B cell (primary cell): ENCODE measurements at regions not wholly inside any gene's neighbourhood (a gene's known extent, or its start where the extent isn't known, plus 50 kb on each side); places are given as distances from the start of the nearest gene placed in this dataset.

Experiments used
- ATAC-seq: fragments of 200-7000 bp; cut with Tn5 transposase; one replicate; pipeline ENCODE4 v1.10.0; 2021; ENCODE audit warnings: low read depth, mild to moderate bottlenecking, moderate number of reproducible peaks, moderate library complexity
- CTCF ChIA-PET: fragments of 350-600 bp; sonication (Branson Sonifier 250); formaldehyde crosslinking; loops from one replicate; lab custom pipeline; 2021; ENCODE audit warnings: antibody characterized with exemption, inconsistent platforms; lab: Charles Lee
- POLR2A ChIA-PET: fragments of 350-600 bp; sonication (Branson Sonifier 250); formaldehyde crosslinking; loops from one replicate; lab custom pipeline; 2021; ENCODE audit warnings: antibody characterized with exemption; lab: Charles Lee
- DNase-seq: peaks from one replicate; pipeline ENCODE4 v3.0.0; 2013
- H2AFZ ChIP-seq: 2 replicates; pipeline ENCODE4 v1.6.1; 2012; ENCODE audit warnings: mild to moderate bottlenecking, low read depth, low read length; ENCODE audit not compliant: insufficient read depth, poor library complexity, severe bottlenecking
- H3K27ac ChIP-seq, 2 donors: 1 replicate in 1 of 2; 2 replicates in 1 of 2; pipeline ENCODE4 v1.5.1; 2012 to 2013; ENCODE audit warnings: low read length in 2 of 2, mild to moderate bottlenecking in 2 of 2, moderate library complexity in 1 of 2
- H3K27me3 ChIP-seq, 4 experiments: fragments of 200-600 bp in 1 of 4; sonication (generic) in 1 of 4; replicated peaks in 1 of 4; 1 replicate in 2 of 4; 2 replicates in 2 of 4; pipeline versions ENCODE4 v1.6.1 to v1.7.0; 2013 to 2016; ENCODE audit warnings: low read length in 3 of 4, mild to moderate bottlenecking in 2 of 4, mixed read lengths in 1 of 4, moderate library complexity in 1 of 4; ENCODE audit not compliant: insufficient read depth in 4 of 4, control insufficient read depth in 3 of 4; ENCODE audit errors: control extremely low read depth in 1 of 4
- H3K36me3 ChIP-seq, 2 experiments: replicated peaks in 1 of 2; 1 replicate in 1 of 2; 2 replicates in 1 of 2; pipeline versions ENCODE4 v1.6.1 to v1.7.1; 2013; ENCODE audit warnings: low read length in 1 of 2; ENCODE audit not compliant: insufficient read depth in 2 of 2, control insufficient read depth in 1 of 2; ENCODE audit errors: control extremely low read depth in 1 of 2, extremely low read depth in 1 of 2
- H3K4me1 ChIP-seq, 2 donors: fragments of 200-600 bp in 1 of 2; sonication (generic) in 1 of 2; 1 replicate in 1 of 2; 2 replicates in 1 of 2; pipeline versions ENCODE4 v1.5.1 to v1.6.1; 2013 to 2017; ENCODE audit warnings: low read length in 2 of 2; ENCODE audit not compliant: control insufficient read depth in 2 of 2, insufficient read depth in 2 of 2
- H3K4me2 ChIP-seq: replicated peaks from 2 replicates; pipeline ENCODE3; 2012; ENCODE audit warnings: mild to moderate bottlenecking, low read depth, low read length; ENCODE audit not compliant: poor library complexity, severe bottlenecking
- H3K4me3 ChIP-seq, 5 experiments: fragments of 200-600 bp in 1 of 5; sonication (generic) in 1 of 5; 1 replicate in 3 of 5; 2 replicates in 2 of 5; pipeline versions ENCODE4 v1.5.1 to v1.7.0; 2011 to 2016; ENCODE audit warnings: low read length in 4 of 5, mild to moderate bottlenecking in 4 of 5, low read depth in 2 of 5, control low read depth in 1 of 5, moderate library complexity in 1 of 5; ENCODE audit not compliant: insufficient read depth in 1 of 5; ENCODE audit errors: control extremely low read depth in 1 of 5, extremely low read depth in 1 of 5
- H3K79me2 ChIP-seq: fragments of 200-600 bp; sonication (generic); one replicate; pipeline ENCODE4 v1.6.0; 2016; ENCODE audit warnings: low read length; ENCODE audit not compliant: control insufficient read depth, insufficient read depth
- H3K9ac ChIP-seq: fragments of 200-600 bp; sonication (generic); 2 replicates; pipeline ENCODE4 v1.6.1; 2017; ENCODE audit warnings: mild to moderate bottlenecking, low read length, moderate library complexity
- H3K9me3 ChIP-seq, 3 donors: one replicate each; pipeline versions ENCODE4 v1.6.1 to v1.7.1; 2013; ENCODE audit warnings: low read length in 2 of 3; ENCODE audit not compliant: control insufficient read depth in 2 of 3, insufficient read depth in 1 of 3; ENCODE audit errors: control extremely low read depth in 1 of 3
- H4K20me1 ChIP-seq: 2 replicates; pipeline ENCODE4 v1.6.0; 2012; ENCODE audit warnings: mild to moderate bottlenecking, low read length; ENCODE audit not compliant: insufficient read depth, control insufficient read depth, poor library complexity, severe bottlenecking
- H3K27ac Mint-ChIP-seq: one replicate; pipeline ENCODE4 v1.8.0; 2021; ENCODE audit warnings: mixed read lengths
- H3K27me3 Mint-ChIP-seq: one replicate; pipeline ENCODE4 v1.8.0; 2021; ENCODE audit warnings: mixed read lengths
- H3K4me1 Mint-ChIP-seq: one replicate; pipeline ENCODE4 v1.8.0; 2021; ENCODE audit warnings: mixed read lengths
- H3K4me3 Mint-ChIP-seq: one replicate; pipeline ENCODE4 v1.8.0; 2021; ENCODE audit warnings: mixed read lengths
- H3K9me3 Mint-ChIP-seq: one replicate; pipeline ENCODE4 v1.8.0; 2022; ENCODE audit warnings: mixed read lengths; ENCODE audit not compliant: insufficient read depth
- EZH2 ChIP-seq: IDR thresholded peaks from 2 replicates; pipeline ENCODE4 v1.6.1; 2012; ENCODE audit warnings: borderline replicate concordance, low read depth, mild to moderate bottlenecking, moderate library complexity, low read length; ENCODE audit not compliant: insufficient read depth, poor library complexity, severe bottlenecking
- WGBS: methylation state at CpG from one replicate; pipeline ENCODE4 v1.1.5; 2013; ENCODE audit warnings: missing lambda C conversion rate; ENCODE audit not compliant: insufficient coverage; 5-methylcytosine and 5-hydroxymethylcytosine counted together
- intact Hi-C: fragments of 100-400 bp; cut with micrococcal nuclease; formaldehyde crosslinking; loops from one replicate; pipeline ENCODE4 v1.10.0; 2022
- TF ChIP-seq, protein P1 (sequence below): fragments of 200-600 bp; IDR thresholded peaks from one replicate; pipeline ENCODE4 v1.8.0; 2022; ENCODE audit warnings: antibody characterized with exemption, mild to moderate bottlenecking

GRCh38 chr2:8406271-8406670 lies 275.6 kb upstream of the ID2 start:
- Mint-ChIP-seq H3K27ac (no peak overlapping the region), H3K27me3 (peaks cover 34% of the 10 kb centered on the region), H3K4me1 (peaks cover 8% of the 10 kb centered on the region), H3K4me3 (no peak overlapping the region), H3K9me3 (no peaks in the 10 kb centered on the region)
- Histone ChIP-seq H3K27ac (no peak overlapping the region), H3K36me3 (no peaks in the 10 kb centered on the region), H3K9ac (no peak overlapping the region), H2AFZ (no peak overlapping the region), H4K20me1 (no peaks in the 10 kb centered on the region), H3K4me1 (peaks cover 0 to 4% of the 10 kb centered on the region in 2 donors), H3K27me3 (peaks cover 0 to 14% (median 7%) of the 10 kb centered on the region in 4 experiments), H3K79me2 (no peaks in the 10 kb centered on the region), H3K4me2 (no peak overlapping the region), H3K9me3 (no peaks in the 10 kb centered on the region), H3K4me3 (no peak overlapping the region)
- ChIA-PET CTCF (no interaction called here), POLR2A (no interaction called here)
- ATAC-seq (no peak), DNase-seq (no peak)
- 89% methylated on average over 7 of the region's 7 CpGs for WGBS
- intact Hi-C loops = no loop called here
- TF ChIP-seq EZH2 = no peak
- TF ChIP-seq, protein P1, sequence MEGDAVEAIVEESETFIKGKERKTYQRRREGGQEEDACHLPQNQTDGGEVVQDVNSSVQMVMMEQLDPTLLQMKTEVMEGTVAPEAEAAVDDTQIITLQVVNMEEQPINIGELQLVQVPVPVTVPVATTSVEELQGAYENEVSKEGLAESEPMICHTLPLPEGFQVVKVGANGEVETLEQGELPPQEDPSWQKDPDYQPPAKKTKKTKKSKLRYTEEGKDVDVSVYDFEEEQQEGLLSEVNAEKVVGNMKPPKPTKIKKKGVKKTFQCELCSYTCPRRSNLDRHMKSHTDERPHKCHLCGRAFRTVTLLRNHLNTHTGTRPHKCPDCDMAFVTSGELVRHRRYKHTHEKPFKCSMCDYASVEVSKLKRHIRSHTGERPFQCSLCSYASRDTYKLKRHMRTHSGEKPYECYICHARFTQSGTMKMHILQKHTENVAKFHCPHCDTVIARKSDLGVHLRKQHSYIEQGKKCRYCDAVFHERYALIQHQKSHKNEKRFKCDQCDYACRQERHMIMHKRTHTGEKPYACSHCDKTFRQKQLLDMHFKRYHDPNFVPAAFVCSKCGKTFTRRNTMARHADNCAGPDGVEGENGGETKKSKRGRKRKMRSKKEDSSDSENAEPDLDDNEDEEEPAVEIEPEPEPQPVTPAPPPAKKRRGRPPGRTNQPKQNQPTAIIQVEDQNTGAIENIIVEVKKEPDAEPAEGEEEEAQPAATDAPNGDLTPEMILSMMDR = no peak

- H2AFZ ChIP-seq = no peak overlapping the region
- no peak overlapping the region for H3K4me3 Mint-ChIP-seq
- no peak overlapping the region for H3K4me2 ChIP-seq
- DNase-seq = no peak
- no peak overlapping the region for H3K4me3 ChIP-seq
- H3K27me3 ChIP-seq = peaks cover 0 to 14% (median 6%) of the 10 kb centered on the region in 4 experiments
- H3K27ac ChIP-seq = no peak overlapping the region
- no peaks in the 10 kb centered on the region for H3K9me3 ChIP-seq
- H3K9ac ChIP-seq = no peak overlapping the region
- H3K4me1 ChIP-seq = peaks cover 0 to 4% of the 10 kb centered on the region in 2 donors
- ChIA-PET POLR2A (no interaction called here), CTCF (interaction anchor here (1.2 kb wide), 1 partner anchor 12 kb away, joined by 3 read pairs; no protein-coding TSS in a partner anchor)
- 84% methylated on average over 1 of the region's 3 CpGs for WGBS
- H3K9me3 Mint-ChIP-seq = no peaks in the 10 kb centered on the region
- H3K27ac Mint-ChIP-seq = no peak overlapping the region
- H3K27me3 Mint-ChIP-seq = peaks cover 45% of the 10 kb centered on the region
- TF ChIP-seq EZH2 = no peak
- TF ChIP-seq, protein P1 = no peak
- ATAC-seq = no peak
- H4K20me1 ChIP-seq = no peaks in the 10 kb centered on the region
- H3K36me3 ChIP-seq = no peaks in the 10 kb centered on the region
- intact Hi-C loops = no loop called here
- H3K4me1 Mint-ChIP-seq = peaks cover 8% of the 10 kb centered on the region
- H3K79me2 ChIP-seq = no peaks in the 10 kb centered on the region
Measured at GRCh38 chr2:8407332-8407731, 274.5 kb upstream of the ID2 start.
